GM19240 (cell line): ENCODE measurements at regions not wholly inside any gene's neighbourhood (a gene's known extent, or its start where the extent isn't known, plus 50 kb on each side); places are given as distances from the start of the nearest gene placed in this dataset.

Experiments used
- DNase-seq: peaks from one replicate; pipeline ENCODE4 v3.0.0; 2011; ENCODE audit warnings: low spot score; ENCODE audit not compliant: insufficient read length

DNA sequence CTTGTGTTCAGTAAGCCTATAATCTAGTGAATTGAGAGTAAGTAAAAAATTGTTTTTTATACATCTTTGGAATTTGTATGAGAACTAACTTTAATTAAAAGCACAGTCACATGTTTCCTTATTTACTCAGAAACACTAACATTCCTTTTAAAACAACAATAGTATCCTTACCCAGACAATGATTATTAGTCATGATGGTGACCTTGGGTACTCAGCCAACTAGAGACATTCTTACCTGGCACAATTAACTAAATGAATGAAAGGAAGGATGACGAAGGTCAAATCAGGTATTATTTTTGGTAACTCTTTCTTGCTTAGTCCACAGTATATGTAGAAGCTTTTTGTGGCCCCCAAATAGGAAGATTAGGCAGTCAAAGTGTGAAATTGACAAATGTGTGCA is 901.0 kb downstream of the FAT4 start:
- no peak for DNase-seq

DNA sequence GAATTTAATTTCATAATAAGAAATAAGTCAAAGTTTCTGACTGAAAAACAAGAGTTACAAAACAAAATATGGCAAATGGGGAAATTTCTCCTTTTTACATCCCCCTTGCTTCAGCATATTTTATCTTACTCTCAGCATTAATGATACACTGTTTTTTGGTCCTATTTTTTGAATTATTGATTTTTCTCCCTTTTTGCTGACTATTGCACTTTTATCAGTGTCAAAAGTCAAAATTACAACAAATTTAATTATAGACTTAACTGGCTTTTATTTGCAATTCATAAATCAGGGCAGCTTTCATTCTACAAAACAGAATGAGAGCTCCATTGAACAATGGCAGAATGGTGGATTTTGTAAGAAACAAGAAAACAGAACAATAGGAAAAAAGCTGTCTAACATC is 901.9 kb downstream of the FAT4 start:
- DNase-seq = no peak

DNA sequence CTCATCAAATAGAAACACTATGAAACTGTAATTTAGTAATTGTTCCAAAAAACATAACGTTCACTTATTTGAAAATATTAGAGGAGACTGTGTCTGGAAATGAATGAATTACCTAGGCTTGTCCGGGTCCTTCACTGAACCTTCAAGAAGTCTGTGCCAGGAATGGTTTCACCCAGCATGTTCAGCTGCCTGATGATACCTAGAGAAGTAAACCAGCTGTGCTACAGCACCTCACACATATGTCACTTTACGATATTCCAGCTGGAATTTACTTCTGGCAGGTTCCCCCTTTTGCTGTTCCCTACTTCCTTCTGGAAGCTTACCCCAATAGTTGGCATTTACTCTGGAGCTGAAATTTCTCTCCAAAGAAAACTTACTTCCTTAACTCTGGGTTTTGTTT is 906.5 kb downstream of the FAT4 start:
- no peak for DNase-seq

DNA sequence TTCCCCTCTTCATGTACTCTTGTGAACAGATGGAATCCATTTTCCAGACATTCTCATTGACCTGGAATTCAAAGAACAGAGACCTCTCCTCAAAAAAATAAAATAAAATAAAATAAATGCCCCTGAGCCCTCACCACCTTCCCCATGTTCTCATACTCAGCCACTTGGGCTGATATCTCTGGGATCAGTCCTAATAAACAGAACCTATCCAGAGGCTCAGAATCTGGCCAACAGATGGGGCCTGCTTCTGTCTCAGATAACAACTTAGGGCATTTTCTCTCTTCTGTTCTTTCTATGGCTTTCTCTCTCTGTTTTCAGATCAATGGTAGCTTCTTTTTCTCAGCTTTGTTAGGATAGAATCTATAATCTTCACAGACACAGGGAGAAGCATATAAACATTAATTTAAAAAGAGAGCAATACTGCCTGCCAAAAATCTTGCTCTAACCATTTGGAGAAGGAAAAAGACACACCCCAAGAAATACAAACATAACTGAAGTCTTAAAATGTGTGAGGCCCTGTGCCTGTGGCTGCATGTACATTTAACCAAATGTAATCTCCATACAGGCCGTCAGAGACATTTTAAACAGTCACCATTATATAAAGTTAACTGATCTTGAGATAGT is 907.1 kb downstream of the FAT4 start:
- DNase-seq = no peak

DNA sequence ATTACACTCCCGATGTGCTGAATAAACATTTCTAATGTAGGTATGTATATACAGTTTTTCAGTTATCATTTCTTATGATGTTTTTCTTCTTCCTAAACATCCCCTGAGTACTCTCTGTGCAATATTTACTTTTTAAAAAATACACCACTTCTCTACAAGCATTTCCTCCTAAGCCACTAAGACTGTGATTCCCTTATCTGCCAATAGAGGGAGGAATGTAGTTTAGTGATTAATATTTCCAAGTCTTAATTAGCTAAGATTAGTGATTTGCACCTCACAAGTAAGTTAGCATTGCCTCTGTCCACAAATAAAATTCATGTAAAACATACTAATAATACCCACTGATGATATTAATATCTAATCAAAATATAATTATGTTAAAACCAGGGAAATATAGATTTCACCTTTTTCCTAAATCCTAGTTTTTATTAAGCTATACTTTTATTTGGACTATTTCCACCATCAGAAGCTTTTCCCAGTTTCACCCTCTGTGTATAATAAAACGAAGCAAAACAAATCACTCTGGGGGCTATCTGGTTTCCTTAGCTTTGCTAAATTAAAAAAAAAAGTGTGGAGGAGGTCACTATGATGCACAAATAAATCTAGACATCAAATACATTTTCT is 909.1 kb downstream of the FAT4 start:
- no peak for DNase-seq

- no peak for DNase-seq
These were observed 912.7 kb downstream of the FAT4 start for GRCh38 chr4:126227428-126227827.

DNA sequence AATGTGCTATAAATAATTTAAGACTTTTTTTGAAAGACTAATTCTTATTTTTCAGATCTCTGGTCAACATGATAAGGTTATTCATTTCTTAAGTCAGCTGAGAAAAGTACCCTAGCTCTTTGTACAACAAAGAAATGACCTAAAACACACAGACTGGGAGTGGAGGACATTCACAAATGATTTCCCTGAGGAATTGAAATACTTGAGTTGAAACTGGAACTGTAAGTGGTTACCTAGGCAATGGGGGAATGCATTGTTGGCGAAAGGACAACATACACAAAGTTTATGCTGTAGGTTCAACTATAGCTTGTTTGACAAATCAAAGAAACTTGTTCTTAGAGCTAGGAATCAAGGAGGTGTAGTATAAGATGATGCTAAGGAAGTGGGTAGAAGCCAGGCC is 915.5 kb downstream of the FAT4 start:
- no peak for DNase-seq

DNA sequence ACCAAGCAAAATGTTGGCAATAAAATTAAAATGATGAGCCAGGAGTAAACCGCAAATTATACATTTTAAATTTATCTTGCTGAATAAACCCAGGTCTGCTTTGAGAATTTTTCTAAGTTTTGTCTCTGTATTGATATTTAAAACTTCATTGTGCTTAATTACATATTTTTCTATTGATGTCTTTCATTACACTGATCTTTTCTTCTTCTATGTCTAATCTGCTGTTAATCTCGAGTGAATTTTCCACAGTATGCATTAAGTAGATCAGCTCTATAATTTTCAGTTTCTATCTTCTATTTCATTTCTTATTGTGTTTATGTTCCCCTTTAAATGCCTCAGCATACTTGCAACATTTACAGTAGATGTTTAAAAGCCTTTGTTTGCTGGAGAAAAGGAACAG is 918.7 kb downstream of the FAT4 start:
- DNase-seq = no peak

DNA sequence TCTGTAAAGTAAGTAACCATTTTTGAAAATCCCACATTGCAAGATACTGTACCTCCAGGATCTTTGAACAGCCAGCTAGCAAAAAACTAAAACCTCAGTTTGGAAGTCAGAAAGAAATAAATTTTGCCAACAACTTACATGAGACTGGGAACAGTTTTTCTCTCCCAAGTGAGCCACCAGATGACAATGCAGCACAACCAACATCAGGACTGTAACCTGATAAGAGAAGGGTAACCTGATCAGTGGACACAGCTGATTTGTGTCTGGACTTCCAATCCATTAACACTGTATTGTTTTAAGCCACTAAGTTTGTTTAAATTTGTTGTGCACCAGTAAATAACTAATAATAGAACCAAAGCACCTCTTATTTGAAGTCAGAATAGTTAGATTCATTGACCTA is 923.3 kb downstream of the FAT4 start:
- DNase-seq = no peak

GRCh38 chr4:126241634-126242033 is 926.9 kb downstream of the FAT4 start:
- no peak for DNase-seq

DNA sequence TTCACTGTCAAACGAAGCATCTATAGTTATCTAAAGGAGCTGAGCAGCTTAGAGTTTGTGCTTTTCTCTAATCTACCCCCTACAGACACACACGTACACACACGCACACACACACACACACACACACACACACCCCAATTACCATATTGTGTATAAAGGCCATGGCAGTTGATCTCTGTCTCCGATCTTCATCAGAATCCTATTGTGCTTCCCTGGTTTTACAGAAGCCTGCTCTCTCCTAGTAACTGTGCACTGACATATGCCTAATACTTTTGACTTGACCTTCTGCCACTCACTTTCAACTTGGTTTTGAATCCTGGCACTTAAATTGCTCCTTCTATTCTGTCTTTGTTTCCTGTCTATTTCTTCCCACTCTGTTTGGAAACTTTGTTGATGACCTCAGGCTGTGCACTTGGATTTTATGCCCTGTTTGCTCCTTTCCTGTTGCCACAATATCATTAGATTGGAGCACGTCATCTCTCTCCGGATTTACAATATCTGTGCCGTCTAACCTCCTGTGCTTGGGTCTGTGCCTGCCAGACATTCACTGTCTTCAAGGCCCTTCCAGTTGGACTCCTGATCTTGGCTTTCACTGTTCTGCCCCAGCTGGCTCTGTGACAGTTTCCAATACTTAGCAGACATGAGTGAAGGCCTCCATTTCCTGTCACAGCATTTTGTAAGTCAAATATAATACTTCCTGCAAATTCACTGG is 928.1 kb downstream of the FAT4 start:
- DNase-seq = no peak

DNA sequence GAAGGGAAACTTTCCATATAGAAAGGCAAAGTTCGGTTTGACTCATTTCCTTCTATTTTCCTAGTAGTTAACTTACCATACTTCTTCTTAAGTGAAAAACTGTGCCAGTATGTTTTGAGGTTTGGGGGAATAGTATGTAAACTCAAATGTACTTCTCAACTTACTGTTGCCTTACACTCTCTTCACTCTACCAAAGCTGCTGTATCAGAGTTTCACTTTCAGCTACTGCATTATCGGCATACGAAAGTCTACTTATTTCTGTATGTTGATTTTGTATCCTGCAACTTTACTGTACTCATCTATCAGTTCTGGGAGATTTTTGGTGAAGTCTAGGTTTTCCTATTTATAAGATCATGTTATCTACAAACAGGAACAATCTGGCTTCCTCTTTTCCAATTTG is 932.7 kb downstream of the FAT4 start:
- no peak for DNase-seq

GRCh38 chr4:126250006-126250405 is 935.3 kb downstream of the FAT4 start:
- no peak for DNase-seq

DNA sequence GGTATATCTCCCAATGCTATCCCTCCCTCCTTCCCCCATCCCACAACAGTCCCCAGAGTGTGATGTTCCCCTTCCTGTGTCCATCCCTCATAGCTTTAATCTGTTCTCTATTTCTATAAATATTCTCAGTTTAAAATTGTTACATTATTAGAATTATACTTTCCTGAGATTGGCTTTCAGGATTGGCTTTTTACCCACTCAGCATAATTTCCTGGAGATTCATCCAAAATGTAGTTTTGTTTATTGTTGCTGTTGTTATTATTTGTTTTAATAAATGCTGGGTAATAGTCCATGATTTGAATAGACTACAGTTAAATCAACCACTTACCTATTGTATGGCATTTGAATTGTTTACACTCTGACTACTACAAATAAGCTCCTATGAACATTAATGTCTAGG is 936.4 kb downstream of the FAT4 start:
- DNase-seq = no peak

- no peak for DNase-seq
These were observed 947.9 kb downstream of the FAT4 start for GRCh38 chr4:126262665-126263064.

GRCh38 chr4:126264839-126265238 is 950.1 kb downstream of the FAT4 start:
- no peak for DNase-seq

- DNase-seq = no peak
These were observed 951.1 kb downstream of the FAT4 start for GRCh38 chr4:126265888-126266287.

- no peak for DNase-seq
These were observed 952.9 kb downstream of the FAT4 start for GRCh38 chr4:126267689-126268088.

GRCh38 chr4:126268106-126268505 is 953.4 kb downstream of the FAT4 start:
- no peak for DNase-seq

- no peak for DNase-seq
These were observed 954.4 kb downstream of the FAT4 start for GRCh38 chr4:126269106-126269505.

GRCh38 chr4:126271292-126271691 is 956.5 kb downstream of the FAT4 start:
- no peak for DNase-seq

- no peak for DNase-seq
These were observed 959.0 kb downstream of the FAT4 start for GRCh38 chr4:126273746-126274145.

GRCh38 chr4:126291886-126292285 is 977.1 kb downstream of the FAT4 start:
- DNase-seq = no peak
